ENCODE measurements at regions not wholly inside any gene's neighbourhood (a gene's known extent, or its start where the extent isn't known, plus 50 kb on each side); places are given as distances from the start of the nearest gene placed in this dataset.

DNA sequence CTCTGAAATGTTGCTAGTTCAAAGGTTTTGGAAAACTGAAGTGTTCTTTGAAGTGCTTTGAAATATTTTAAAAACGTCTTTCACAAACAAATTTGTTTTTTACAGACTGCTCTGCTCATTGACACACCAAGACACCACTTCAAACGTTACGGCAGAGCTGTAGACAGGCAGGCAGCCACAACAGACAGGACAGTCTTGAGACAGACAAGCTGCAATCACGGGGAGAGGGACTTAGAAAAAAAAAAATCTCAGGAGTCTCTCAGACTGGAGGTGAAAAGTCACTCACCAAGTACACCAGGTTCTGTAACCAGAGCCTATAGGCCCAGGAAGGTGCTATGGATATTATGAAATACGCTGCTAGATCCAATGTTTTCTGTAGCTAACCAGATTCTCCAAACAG, 135.4 kb downstream of the ISL1 start:
- TF ChIP-seq CTCF (IDR thresholded peaks at IDR 0.05) = no peak
- no peak for TF ChIP-seq POLR2A (IDR thresholded peaks at IDR 0.05)
